HEK293 (cell line): ENCODE measurements at regions not wholly inside any gene's neighbourhood (a gene's known extent, or its start where the extent isn't known, plus 50 kb on each side); places are given as distances from the start of the nearest gene placed in this dataset.

Source experiments
- BCL11B ChIP-seq: fragments of 450-650 bp; formaldehyde crosslinking; IDR thresholded peaks from 2 replicates; pipeline ENCODE4 v1.5.1; 2016; ENCODE audit warnings: low read depth, missing biosample characterization, missing genetic modification characterization
- MYNN ChIP-seq: fragments of 450-650 bp; formaldehyde crosslinking; IDR thresholded peaks from 2 replicates; pipeline ENCODE4 v1.5.1; 2016; ENCODE audit warnings: missing biosample characterization, missing genetic modification characterization, borderline replicate concordance
- SCRT1 ChIP-seq: fragments of 450-650 bp; formaldehyde crosslinking; IDR thresholded peaks from 2 replicates; pipeline ENCODE4 v1.5.1; 2016; ENCODE audit warnings: missing biosample characterization, missing genetic modification characterization, borderline replicate concordance
- SP2 ChIP-seq: fragments of 450-650 bp; formaldehyde crosslinking; IDR thresholded peaks from 2 replicates; pipeline ENCODE4 v1.5.1; 2016; ENCODE audit warnings: missing biosample characterization, missing genetic modification characterization
- SP3 ChIP-seq: fragments of 450-650 bp; formaldehyde crosslinking; IDR thresholded peaks from 2 replicates; pipeline ENCODE4 v1.5.1; 2016; ENCODE audit warnings: missing biosample characterization, missing genetic modification characterization
- ZBTB7A ChIP-seq: fragments of 450-650 bp; formaldehyde crosslinking; IDR thresholded peaks from 2 replicates; pipeline ENCODE4 v1.5.1; 2016; ENCODE audit warnings: low read depth, missing biosample characterization, missing genetic modification characterization
- ZNF621 ChIP-seq: fragments of 450-650 bp; formaldehyde crosslinking; IDR thresholded peaks from 2 replicates; pipeline ENCODE4 v1.5.1; 2017; ENCODE audit warnings: missing biosample characterization, missing genetic modification characterization
- ZNF629 ChIP-seq: fragments of 450-650 bp; formaldehyde crosslinking; IDR thresholded peaks from 2 replicates; pipeline ENCODE4 v1.5.1; 2017; ENCODE audit warnings: missing biosample characterization, missing genetic modification characterization
- ZNF670 ChIP-seq: fragments of 450-650 bp; formaldehyde crosslinking; IDR thresholded peaks from 2 replicates; pipeline ENCODE4 v1.5.1; 2016; ENCODE audit warnings: missing biosample characterization, missing genetic modification characterization, low read depth
- TF ChIP-seq, protein P1 (sequence below): fragments of 450-650 bp; formaldehyde crosslinking; IDR thresholded peaks from 2 replicates; pipeline ENCODE4 v1.5.1; 2016; ENCODE audit warnings: missing biosample characterization, missing genetic modification characterization
- TF ChIP-seq, protein P2 (sequence below): fragments of 450-650 bp; formaldehyde crosslinking; IDR thresholded peaks from 2 replicates; pipeline ENCODE4 v1.5.1; 2016; ENCODE audit warnings: missing biosample characterization, missing genetic modification characterization
- TF ChIP-seq, protein P3 (sequence below): fragments of 450-650 bp; formaldehyde crosslinking; optimal IDR thresholded peaks from 2 replicates; pipeline ENCODE3; 2016; ENCODE audit warnings: missing biosample characterization, mild to moderate bottlenecking, missing genetic modification characterization

DNA sequence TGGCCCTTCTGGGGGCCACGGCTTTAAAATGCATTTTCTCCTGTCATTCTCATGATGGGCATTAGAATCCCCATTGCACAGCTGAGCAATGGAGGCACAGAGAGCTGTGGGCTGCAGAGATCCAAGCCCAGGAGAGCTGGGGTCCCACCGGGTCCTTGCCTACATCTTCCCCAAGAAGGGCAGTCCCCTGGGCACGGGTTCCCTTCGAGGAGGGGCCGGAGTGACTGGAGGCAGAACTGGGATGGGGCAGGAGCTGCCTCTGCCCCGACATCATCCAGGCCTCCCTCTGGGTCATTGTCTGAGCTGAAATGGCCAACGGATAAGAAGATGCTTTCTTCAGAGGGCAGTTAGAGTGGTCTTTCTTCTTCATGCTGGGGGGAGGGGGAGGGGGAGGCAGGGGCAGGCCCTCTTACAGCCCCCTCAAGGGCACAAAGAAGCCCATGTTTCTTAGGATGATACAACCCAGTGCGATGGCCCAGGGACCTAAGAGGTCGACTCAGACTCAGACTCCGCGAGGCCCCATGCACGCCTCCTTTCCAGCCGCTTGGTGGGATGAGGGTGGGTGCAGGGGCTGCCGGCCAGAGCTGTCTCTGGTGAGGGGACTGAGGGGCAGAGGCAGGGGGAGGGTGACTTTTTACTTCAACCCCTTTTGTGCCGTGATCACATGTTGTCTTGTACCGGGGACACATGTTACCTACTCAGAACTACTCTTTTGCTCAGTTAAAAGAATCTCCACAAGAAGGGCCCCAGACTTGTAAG is 112.4 kb upstream of the IRX2 start:
- TF ChIP-seq, protein P1, sequence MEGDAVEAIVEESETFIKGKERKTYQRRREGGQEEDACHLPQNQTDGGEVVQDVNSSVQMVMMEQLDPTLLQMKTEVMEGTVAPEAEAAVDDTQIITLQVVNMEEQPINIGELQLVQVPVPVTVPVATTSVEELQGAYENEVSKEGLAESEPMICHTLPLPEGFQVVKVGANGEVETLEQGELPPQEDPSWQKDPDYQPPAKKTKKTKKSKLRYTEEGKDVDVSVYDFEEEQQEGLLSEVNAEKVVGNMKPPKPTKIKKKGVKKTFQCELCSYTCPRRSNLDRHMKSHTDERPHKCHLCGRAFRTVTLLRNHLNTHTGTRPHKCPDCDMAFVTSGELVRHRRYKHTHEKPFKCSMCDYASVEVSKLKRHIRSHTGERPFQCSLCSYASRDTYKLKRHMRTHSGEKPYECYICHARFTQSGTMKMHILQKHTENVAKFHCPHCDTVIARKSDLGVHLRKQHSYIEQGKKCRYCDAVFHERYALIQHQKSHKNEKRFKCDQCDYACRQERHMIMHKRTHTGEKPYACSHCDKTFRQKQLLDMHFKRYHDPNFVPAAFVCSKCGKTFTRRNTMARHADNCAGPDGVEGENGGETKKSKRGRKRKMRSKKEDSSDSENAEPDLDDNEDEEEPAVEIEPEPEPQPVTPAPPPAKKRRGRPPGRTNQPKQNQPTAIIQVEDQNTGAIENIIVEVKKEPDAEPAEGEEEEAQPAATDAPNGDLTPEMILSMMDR (tag by site-specific recombination): no peak
- no peak for TF ChIP-seq SP2 (tag by site-specific recombination)
- TF ChIP-seq ZNF621 (tag by site-specific recombination): no peak
- TF ChIP-seq, protein P2, sequence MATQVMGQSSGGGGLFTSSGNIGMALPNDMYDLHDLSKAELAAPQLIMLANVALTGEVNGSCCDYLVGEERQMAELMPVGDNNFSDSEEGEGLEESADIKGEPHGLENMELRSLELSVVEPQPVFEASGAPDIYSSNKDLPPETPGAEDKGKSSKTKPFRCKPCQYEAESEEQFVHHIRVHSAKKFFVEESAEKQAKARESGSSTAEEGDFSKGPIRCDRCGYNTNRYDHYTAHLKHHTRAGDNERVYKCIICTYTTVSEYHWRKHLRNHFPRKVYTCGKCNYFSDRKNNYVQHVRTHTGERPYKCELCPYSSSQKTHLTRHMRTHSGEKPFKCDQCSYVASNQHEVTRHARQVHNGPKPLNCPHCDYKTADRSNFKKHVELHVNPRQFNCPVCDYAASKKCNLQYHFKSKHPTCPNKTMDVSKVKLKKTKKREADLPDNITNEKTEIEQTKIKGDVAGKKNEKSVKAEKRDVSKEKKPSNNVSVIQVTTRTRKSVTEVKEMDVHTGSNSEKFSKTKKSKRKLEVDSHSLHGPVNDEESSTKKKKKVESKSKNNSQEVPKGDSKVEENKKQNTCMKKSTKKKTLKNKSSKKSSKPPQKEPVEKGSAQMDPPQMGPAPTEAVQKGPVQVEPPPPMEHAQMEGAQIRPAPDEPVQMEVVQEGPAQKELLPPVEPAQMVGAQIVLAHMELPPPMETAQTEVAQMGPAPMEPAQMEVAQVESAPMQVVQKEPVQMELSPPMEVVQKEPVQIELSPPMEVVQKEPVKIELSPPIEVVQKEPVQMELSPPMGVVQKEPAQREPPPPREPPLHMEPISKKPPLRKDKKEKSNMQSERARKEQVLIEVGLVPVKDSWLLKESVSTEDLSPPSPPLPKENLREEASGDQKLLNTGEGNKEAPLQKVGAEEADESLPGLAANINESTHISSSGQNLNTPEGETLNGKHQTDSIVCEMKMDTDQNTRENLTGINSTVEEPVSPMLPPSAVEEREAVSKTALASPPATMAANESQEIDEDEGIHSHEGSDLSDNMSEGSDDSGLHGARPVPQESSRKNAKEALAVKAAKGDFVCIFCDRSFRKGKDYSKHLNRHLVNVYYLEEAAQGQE: no peak
- no peak for TF ChIP-seq SCRT1 (tag by site-specific recombination)
- no peak for TF ChIP-seq ZNF629 (tag by site-specific recombination)
- no peak for TF ChIP-seq BCL11B (tag by site-specific recombination)
- TF ChIP-seq, protein P3, sequence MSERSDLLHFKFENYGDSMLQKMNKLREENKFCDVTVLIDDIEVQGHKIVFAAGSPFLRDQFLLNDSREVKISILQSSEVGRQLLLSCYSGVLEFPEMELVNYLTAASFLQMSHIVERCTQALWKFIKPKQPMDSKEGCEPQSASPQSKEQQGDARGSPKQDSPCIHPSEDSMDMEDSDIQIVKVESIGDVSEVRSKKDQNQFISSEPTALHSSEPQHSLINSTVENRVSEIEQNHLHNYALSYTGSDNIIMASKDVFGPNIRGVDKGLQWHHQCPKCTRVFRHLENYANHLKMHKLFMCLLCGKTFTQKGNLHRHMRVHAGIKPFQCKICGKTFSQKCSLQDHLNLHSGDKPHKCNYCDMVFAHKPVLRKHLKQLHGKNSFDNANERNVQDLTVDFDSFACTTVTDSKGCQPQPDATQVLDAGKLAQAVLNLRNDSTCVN (tag by site-specific recombination): no peak
- TF ChIP-seq ZBTB7A (tag by site-specific recombination): no peak
- no peak for TF ChIP-seq ZNF670 (tag by site-specific recombination)
- TF ChIP-seq MYNN (tag by site-specific recombination): no peak
- no peak for TF ChIP-seq SP3 (tag by site-specific recombination)
